HG03432 (cell line): ENCODE measurements at regions not wholly inside any gene's neighbourhood (a gene's known extent, or its start where the extent isn't known, plus 50 kb on each side); places are given as distances from the start of the nearest gene placed in this dataset.
"Not testable (repeated sequence)": the region's sequence is repeated elsewhere in the genome, so short reads cannot be mapped to it uniquely, and the experiment has no call there.

ENCODE experiments used
- ATAC-seq: cut with Tn5 transposase; IDR thresholded peaks from one replicate; pipeline ENCODE4 v1.9.1; 2021; ENCODE audit warnings: mild to moderate bottlenecking, moderate library complexity; ENCODE audit not compliant: unreplicated experiment

DNA sequence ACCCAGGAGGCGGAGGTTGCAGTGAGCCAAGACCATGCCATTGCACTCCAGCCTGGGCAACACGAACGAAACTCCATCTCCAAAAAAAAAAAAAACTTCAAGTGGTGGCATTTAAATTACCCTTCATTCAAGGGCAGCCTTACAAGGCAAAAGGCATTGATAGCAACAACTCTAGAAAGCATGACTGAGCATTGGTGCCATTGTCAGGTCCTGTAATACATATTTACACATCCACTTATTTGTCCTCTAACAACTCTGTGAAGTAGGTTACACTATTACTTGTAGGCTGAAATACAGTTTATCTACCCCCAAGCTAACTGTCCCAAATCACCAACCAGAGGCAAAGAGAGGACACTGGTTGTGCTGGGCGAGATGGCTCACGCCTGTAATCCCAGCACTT lies 52.7 kb upstream of the LARP1 start:
- ATAC-seq, result no peak

DNA sequence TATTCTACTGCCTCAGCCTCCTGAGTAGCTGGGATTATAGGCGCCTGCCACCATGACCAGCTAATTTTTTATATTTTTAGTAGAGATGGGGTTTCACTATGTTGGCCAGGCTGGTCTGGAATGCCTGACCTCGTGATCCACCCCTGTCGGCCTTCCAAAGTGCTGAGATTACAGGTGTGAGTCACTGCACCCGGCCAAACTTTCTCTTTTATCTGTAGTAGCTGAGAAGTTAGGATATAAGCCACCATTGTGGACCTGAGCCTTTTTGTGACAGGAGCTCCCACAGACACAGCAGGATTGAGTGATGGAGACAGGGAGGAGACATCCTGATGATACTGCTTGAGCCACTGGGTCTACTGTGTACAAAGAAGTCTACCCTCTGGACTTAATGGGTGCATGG lies 53.5 kb upstream of the LARP1 start:
- ATAC-seq, result not testable (repeated sequence)

DNA sequence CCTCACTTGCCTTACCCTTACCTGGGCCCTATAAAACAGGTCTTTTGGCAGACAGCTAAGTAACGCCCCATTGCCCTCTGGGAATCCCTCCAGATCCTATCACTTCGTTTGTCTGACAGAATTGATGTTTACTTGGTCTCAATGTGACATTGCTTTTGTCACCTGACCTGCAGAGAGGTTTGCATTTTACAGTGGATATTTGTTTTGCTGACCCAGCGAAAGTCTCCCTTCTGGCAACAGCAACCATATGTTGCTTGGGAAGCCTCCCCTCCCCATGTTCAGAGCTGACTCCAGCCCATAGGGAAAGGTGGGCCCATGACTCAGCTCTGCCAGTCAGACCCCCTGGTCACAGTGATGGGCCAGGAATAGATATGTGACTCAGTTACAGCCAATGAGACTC lies 54.0 kb upstream of the LARP1 start:
- ATAC-seq, result no peak

DNA sequence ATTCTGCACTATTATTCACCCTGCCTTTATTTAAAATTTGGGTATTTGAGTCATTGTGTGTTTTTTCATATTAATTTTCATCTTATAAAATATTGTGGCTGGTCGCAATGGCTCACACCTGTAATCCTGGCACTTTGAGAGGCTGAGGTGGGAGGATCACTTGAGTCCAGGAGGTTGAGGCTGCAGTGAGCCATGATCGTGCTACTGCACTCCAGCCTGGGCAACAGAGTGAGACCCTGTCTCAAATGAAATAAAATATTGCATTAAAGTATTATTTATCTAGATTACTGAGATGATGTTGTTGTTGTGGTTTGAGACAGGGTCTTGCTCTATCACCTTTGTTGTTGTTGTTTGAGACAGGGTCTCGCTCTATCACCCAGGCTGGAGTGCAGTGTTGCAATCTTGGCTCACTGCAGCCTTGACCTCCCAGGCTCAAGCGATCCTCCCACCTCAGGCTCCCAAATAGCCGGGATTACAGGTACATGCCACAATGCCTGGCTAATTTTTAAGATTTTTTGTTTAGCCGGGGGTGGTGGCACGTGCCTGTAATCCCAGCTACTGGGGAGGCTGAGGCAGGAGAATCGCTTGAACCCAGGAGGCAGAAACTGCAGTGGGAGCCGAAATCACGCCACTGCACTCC lies 54.8 kb upstream of the LARP1 start:
- ATAC-seq, result not testable (repeated sequence)

DNA sequence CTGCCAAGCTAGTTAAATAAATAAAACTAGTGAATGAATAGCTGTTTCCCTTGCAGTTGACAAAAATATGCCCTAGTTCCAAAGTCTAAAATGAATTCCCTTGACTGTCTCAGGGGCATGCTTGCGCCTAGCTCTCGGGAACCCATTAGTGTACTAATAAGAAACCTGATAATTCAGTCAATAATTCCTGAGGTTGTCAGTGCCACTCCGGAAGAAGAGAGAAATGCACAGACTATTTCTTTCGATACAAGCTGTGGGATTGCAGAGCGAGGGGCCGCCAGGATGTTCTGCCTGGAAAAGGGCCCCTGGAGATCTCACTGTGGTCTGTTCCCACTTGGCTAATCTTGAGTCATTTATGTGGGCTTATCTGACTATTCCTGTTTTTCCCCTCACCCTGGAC lies 56.4 kb upstream of the LARP1 start:
- no peak for ATAC-seq

DNA sequence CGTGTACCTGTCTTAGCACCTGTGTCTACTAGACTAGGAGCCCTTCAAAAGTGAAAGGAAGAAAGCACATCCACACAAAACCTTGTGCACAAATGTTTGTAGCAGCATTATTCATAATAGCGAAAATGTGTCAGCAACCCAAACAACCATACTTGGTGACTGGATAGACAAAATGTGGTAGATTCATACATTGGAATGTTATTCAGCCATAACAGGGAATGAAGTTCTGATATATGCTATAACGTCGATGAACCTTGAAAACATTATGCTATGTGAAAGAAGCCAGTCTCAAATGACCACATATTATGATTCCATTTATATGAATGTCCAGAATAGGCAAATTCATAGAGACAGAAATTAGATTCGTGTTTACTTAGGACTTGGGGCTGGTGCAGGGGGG lies 57.8 kb upstream of the LARP1 start:
- no peak for ATAC-seq

DNA sequence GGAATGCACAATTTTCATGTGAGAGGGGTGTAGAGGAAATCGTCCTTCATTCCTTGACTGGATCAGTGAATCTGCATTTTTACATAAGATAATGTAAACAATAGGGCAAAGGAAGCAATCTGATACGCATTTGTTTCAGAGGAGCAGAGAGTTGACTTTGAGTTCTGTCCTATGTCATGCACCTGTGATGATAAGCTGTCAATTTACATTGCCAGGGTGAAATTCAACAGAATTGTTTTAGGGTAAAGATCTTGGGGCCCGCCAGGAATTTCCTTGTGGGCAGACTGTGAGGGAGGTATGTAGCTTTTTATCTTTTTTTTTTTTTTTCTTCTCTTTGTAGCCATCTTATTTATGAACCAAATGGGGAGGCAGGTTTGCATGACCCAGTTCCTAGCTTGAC lies 58.3 kb upstream of the LARP1 start:
- no peak for ATAC-seq

DNA sequence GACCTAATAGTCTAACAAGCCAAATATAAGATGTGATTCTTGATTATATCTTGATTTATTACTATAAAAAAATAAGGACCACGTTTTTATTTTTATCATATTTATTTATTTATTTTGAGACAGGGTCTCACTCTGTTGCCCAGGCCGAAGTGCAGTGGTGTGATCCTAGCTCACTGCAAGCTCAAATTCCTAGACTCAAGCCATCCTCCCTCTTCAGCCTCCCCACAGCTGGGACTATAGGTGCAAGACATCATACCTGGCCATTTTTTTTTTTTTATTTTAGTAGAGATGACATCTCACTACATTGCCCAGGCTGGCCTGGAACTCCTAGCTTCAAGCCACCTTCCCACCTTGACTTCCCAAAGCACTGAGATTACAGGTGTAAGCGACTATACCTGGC lies 61.0 kb upstream of the LARP1 start:
- ATAC-seq, result no peak

DNA sequence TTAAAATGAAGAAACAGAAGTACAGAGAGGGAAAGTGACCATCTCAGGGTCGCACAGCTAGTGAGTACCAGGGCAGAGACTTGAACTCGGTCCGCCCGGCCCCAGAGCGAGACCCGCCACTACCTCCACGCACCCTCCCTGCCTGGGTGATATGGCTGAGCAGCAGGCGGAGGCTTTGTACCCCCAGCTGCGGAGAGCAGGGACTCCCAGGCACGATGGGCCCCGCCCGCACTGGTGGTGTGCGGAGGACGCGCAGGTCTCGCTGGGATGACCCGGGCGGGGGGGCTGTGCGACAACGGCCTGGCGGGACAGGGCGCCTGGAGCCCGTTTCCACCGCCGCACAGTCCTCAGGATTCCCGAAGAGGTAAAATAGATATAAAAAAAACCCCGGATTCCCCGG lies 64.7 kb upstream of the LARP1 start:
- no peak for ATAC-seq

DNA sequence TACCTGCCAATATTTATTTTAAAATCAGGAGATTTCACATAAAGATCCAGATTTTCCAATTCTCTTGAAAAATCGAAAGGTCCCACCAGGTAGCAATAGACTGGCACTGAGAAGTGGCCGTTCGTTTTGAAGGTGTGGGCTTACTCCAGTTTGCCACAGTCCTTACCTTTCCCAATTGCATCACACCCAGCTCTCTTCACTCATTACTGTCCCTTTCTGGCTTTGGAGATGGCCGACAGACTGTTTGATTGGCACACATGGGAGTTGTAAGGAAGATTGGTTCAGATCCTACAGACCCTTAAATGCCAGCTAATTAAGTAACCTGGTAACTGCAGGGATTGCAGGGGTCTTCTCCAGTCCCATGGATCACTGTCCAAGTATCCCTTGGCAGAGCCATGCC lies 68.7 kb upstream of the LARP1 start:
- ATAC-seq, result no peak

DNA sequence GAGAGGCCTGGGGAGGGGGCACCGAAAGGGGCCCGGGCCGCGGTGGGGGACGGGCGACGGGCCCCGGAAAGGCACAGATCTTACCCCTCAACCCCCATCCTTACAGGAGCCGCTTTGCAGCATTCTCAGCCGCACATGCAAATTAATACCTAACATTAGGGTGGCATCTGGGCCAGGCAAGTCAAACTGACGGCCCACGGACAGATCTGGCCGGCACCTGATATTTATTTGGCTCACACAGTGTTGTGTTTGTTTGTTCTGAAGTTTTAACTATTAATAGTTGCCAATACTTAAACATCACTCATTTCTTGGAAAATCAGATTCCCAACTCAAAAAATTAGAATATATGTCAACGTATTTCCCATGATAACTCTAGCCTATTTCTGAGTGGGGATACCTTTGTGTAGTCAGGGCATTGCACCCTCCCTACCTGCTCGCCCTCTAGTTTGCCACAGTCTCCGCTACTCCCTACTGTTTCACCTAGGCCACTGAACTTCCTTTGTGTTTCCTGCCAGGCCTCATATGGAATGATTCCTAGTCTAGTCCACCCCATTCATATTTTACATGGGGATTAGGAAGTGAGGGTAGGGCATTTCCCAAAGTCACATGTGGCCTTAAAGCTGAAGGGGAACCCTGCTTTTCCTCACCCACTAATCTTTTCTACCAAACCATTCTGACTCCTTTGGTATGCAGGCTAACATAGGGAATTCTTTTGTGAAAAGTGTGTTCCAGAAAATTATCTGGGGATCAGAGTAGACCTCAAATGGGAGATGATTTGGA lies 71.9 kb upstream of the LARP1 start:
- ATAC-seq, result peak; percentile 63

DNA sequence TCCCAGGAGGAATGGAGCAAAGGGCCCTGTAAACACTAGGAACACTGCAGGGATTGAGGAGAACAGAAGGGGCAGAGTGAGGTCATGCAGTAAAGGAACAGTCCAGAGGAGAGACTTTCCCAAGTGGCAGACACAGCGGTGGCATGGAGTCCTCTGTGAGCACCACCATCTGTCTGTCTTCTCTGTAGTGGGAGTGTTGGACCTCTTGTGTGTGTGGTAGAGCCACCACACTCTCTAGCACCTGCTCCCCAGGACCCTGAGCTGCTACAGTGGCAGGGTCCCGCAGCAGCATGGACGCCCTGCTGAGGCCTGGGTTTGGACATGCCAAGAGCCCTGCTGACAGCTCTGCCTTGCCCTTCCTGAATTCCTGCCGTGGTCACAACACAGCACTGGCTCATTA lies 75.7 kb upstream of the LARP1 start:
- ATAC-seq, result no peak

DNA sequence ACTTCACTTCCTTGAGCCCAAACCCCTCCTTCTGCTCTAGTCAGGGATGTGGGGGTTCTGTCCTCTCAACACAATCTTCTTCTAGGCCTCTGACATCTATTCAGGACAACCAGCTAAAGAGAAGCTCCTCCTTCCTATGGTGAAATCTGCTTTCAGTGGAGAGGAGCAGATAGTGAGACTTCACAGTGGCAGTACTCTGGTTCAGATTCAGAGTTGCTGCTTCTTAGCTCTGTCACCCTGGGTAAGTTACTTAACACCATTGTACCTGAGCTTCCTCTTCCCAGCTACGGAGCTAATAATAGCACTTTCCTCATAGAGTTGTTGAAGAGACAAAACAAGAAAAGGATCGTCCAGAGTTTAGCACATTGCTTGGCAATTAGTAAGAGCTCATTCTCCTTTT lies 77.3 kb upstream of the LARP1 start:
- ATAC-seq, result no peak

DNA sequence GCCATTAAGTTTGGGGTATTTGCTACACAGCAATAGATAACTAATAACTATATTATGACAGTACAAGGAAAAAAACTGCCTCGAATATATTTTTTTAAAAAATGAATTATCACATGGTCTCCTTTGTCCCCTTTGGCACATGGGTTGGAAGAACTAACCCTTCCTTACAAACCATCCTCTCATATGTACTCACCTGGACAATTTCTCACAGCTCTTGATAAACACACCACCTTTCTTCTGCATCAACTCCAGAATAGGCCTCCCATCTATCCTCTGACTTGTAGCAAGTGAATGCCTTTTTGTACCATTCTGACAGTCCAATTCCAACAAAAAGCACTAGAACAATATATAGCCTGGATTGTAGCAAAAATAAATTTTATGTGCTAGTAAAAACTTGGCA lies 78.7 kb upstream of the LARP1 start:
- ATAC-seq, result no peak

DNA sequence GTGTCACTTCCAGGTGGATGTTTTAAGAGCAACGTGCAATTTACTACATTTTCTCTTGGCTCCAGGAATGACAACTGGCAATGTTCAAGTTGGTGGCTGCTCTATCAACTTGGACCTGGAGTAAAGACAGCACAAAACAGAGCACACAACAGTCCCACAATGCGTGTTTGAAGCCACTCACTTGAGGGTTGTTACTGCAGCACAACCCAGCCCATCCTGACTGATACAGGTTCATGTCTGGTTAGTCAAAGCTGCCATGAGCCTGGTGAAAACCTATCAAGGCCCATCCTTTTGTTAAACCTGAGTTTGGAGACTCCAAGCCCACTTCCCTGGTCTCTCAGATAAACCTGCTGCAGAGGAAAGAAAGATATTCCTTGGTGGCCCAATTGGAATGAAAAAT lies 81.1 kb upstream of the LARP1 start:
- ATAC-seq, result no peak

DNA sequence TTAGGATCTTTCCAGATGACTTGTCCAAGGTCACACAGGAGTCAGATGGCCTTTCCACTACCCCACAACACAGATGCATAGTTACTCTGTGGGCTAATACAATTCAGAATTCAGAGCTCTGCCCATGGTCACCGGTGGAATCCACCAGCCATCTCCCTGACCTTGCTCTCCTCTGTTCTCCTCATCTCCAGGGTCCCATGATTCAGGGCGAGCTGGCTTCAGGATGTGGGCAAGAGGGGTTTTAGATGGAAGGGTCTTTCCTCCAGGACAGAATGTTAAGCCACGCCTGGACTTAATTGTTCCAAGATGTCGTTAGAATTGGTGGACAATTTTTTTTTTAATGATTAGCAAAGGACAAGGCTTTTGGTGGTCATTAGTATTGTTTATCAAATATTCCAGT lies 81.7 kb upstream of the LARP1 start:
- ATAC-seq, result no peak

DNA sequence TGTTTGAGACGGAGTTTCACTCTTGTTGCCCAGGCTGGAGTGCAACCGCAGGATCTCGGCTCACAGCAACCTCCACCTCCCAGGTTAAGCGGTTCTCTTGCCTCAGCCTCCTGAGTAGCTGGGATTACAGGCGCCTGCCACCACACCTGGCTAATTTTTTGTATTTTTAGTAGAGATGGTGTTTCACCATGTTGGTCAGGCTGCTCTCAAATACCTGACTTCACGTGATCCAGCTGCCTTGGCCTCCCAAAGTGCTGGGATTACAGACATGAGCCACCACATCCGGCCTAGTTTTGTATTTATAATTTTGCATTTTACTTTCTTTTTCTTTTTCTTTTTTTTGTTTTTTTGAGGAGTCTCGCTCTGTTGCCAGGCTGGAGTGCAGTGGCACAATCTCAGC lies 85.3 kb upstream of the LARP1 start:
- not testable (repeated sequence) for ATAC-seq

DNA sequence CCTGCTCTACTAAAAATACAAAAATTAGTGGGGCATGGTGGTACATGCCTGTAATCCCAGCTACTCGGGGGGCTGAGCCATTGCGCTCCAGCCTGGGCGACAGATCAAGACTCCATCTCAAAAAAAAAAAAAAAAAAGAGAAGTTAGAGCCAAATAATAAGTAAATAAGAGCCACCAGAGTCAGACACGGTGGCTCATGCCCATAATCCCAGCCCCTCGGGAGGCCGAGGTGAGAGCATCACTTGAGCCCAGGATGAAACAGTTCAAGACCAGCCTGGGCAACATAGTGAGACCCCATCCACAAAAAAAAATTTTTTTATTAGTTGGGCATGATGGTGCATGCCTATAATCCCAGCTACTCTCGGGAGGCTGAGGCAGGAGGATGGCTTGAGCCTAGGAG lies 85.8 kb upstream of the LARP1 start:
- ATAC-seq, result no peak

DNA sequence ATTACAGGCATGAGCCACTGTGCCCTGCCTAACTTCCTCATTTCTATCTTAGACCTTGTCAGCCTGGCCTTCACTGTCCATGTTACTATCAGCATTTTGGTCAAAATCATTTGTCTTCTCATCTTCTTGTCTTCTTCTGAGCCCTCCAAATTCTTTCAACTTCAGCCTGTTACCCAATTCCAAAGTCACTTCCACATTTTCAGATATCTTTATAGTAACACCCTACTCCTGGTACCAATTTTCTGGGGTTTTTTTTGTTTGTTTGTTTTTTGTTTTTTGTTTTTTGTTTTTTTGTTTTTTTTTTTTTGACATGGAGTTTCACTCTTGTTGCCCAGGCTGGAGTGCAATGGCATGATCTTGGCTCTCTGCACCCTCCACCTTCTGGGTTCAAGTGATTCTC lies 90.3 kb upstream of the LARP1 start:
- ATAC-seq, result no peak

DNA sequence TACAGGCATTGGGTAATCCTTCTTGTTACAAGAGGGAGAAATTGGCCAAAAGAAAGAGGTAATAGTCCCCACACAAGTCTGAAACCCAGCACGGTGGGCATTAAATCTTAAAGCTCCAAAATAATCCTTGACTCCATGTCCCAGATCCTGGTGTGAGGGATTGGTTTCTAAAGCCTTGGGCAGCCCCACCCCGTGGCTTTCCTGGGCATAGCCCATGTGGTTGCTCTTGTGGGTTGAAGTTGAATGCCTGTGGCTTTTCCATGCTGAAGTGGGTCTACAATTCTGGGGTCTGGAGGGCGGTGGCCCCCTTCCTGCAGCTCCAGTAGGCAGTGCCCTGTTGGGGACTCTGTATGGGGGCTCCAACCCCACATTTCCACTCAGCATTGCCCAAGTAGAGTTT lies 91.8 kb upstream of the LARP1 start:
- no peak for ATAC-seq

DNA sequence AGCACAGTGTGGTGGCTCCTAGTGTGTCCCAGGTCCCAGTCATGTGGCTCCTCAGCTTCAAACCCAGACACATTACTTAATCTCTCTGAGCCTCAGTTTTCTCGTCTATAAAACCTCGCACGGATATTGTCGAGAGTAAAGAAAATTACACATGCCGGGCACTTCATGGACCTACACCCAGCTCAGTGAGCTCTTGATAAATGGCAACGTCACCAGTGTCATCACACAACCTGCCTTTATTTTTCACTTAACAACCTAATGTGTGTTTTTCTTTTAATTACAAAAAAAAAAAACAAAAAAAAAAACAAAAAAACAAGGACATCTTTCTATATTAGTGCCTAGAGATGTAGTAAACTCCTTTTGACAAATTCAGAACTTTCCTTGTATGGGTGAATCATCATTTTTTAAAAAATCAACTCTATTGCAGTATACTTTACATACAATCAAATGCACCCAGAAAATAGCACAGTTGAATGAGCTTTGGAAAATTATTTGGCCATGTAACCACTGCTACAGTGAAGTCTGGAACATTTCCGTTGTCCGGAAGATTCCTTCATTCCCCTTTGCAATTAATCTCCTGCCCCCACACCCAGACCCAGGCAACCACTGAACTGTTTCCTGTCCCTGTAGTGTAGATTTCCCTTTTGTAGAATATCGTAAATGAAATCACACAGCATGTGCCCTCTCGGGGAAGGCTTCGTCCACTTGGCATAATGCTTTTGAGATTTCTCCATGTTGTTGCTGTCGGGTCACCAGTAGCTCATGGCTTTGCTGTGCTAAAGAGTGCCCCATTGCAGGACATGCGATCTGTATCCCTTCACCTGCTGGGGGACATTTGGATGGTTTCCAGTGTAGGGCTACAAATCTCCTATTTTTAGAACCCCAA lies 100.4 kb upstream of the LARP1 start:
- no peak for ATAC-seq
